ENCODE measurements at regions not wholly inside any gene's neighbourhood (a gene's known extent, or its start where the extent isn't known, plus 50 kb on each side); places are given as distances from the start of the nearest gene placed in this dataset.
"Not testable (repeated sequence)": the region's sequence is repeated elsewhere in the genome, so short reads cannot be mapped to it uniquely, and the experiment has no call there.

- DNase-seq (ENCODE audit: low read depth in 2 of 2), result not testable (repeated sequence)
These were observed 116.6 kb upstream of the MBNL1 start for GRCh38 chr3:152151877-152152765.

- DNase-seq (ENCODE audit: low read depth in 2 of 2), result not testable (repeated sequence)
These were observed 115.6 kb upstream of the MBNL1 start for GRCh38 chr3:152153115-152153514.

GRCh38 chr3:152155246-152156020 is 113.3 kb upstream of the MBNL1 start:
- DNase-seq (ENCODE audit: low read depth in 2 of 2), result no peak

DNA sequence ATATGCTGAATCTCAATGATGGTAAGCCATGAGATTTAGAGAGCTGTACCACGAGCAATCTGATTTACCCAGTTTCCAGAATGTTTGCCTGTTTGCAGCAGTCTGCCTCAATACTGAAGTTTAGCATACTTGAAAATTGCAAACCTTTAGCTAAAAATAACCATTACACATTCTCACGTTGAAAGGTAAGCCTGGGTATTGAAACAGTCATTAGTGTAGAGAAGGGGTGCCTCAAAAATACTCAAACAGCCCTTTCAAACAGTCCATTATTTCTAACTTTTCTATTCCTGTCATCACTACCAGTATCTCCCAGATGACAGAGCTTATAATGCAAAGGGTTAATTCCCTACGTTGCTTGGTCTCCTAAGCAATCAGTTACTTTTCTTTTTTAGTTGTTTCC is 111.8 kb upstream of the MBNL1 start:
- DNase-seq (ENCODE audit: low read depth in 2 of 2), result no peak

- DNase-seq (ENCODE audit: low read depth in 2 of 2), result no peak
These were observed 111.4 kb upstream of the MBNL1 start for GRCh38 chr3:152157337-152157736.

DNA sequence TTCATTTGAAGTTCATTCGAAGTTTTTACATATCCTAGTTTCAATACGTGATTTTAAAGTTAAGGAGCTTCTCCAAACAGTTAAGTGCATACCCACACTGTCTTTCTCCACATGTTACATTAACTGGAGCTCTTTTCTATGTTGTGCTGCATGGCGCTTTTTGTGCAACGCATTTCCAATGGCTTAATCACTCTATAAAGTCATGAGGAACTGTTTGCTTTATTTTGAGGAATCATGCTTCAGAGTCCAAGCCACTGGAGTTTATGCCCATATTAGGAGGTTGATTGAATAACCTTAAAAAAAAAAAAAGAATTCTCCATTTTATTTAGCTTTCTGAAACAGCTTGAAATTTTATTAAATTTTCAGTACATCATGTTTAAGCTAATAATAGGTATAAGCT is 109.4 kb upstream of the MBNL1 start:
- DNase-seq (ENCODE audit: low read depth in 2 of 2), result no peak

GRCh38 chr3:152160350-152161011 is 108.2 kb upstream of the MBNL1 start:
- DNase-seq (ENCODE audit: low read depth in 2 of 2), result no peak

GRCh38 chr3:152172460-152172859 is 96.3 kb upstream of the MBNL1 start:
- DNase-seq (ENCODE audit: low read depth in 2 of 2), result no peak

DNA sequence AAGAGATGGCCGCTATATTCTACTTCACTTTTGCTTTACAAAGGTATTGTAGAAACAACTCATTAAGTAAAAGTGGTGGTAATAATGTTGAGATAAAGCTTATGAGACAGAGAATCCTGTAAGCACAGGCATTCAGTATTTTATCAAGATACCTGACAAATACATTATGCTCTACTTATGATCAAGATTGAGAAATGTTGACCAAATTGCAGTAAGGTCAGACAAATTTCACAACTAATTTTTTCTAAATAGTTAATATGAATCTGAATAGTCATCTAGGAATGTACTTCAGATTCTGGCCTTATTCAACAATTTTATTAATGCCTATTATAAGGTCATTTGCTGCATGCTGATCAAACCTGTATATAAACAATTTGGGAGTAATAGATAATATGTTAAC is 95.1 kb upstream of the MBNL1 start:
- no peak for DNase-seq (ENCODE audit: low read depth in 2 of 2)

- DNase-seq (ENCODE audit: low read depth in 2 of 2), result no peak
These were observed 93.7 kb upstream of the MBNL1 start for GRCh38 chr3:152174876-152175527.

- no peak for DNase-seq (ENCODE audit: low read depth in 2 of 2)
These were observed 93.2 kb upstream of the MBNL1 start for GRCh38 chr3:152175528-152175889.

DNA sequence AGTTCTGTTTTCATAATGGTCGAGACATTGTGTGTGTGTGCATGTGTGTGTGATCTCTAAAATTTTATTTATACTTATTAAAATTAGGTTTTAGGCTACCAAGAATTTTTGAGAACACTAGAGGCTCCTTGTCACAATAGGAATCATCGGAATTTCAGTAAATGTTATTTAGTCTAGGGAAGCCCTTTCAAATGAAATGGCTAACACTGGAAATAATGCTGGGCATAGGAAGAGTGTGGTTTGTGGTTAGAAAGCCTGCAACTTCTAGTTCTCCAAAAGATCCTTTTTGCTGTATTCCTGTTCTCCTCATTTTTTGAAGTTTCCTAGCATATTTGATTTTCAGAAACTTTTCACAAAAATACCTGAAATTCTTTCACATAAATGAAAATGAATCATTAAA is 92.5 kb upstream of the MBNL1 start:
- no peak for DNase-seq (ENCODE audit: low read depth in 2 of 2)

- DNase-seq (ENCODE audit: low read depth in 2 of 2), result no peak
These were observed 91.7 kb upstream of the MBNL1 start for GRCh38 chr3:152176998-152177397.

GRCh38 chr3:152177757-152178156 is 91.0 kb upstream of the MBNL1 start:
- no peak for DNase-seq (ENCODE audit: low read depth in 2 of 2)

GRCh38 chr3:152183473-152183872 is 85.3 kb upstream of the MBNL1 start:
- DNase-seq (ENCODE audit: low read depth in 2 of 2), result peak; percentile 17 to 28

DNA sequence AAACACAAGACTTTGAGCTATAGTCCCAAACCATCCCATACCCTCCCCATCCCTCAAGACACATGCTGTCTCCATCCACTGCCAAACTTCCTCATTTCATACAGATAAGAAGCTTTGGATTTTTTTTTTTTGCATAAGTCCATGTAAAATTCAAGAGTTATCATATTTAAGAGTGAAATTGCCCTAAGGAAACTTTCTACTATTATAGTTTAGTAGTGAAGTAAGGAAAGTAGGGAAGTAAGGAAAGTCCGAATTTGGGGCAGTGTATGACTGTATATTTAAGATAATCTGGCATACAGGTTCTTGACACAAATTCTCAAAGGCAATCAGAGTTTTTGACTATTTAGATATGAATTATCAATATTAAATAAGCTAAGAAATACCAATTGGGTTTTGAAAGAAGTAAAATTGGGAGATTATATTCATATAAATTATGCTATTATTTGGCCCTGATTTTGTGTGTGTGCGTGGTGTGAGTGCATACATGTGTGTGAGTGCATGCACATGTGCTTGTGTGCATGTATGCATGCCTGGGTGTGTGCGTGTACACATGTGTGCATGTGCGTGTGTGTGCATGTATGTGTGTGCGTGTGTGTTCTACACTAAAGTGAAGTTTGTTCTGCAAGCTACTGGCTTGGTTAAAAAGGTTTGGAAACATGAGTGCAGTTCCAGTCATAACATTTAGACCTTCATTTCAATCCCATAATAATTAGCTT is 83.6 kb upstream of the MBNL1 start:
- no peak for DNase-seq (ENCODE audit: low read depth in 2 of 2)

- DNase-seq (ENCODE audit: low read depth in 2 of 2), result no peak
These were observed 82.7 kb upstream of the MBNL1 start for GRCh38 chr3:152185891-152186630.

- no peak for DNase-seq (ENCODE audit: low read depth in 2 of 2)
These were observed 78.0 kb upstream of the MBNL1 start for GRCh38 chr3:152190636-152191183.

DNA sequence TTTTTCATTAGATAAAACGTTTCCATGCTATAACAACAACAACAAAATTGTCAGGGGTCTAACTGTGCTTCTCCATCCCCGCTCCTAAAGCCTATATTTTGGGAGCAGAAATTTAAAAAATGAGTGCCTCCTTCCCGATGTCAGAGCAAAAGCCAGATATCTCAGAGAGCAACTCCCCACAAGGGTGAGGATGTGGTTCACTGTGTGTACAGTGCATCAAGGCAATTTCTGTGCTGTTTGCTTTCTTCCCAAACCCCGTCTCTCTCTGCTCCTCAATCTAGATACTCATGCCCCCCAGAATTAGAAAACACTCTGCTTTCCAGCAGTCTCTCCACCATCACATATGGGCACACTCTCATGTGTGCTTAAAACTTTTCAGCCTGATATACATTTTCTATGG is 76.7 kb upstream of the MBNL1 start:
- no peak for DNase-seq (ENCODE audit: low read depth in 2 of 2)

DNA sequence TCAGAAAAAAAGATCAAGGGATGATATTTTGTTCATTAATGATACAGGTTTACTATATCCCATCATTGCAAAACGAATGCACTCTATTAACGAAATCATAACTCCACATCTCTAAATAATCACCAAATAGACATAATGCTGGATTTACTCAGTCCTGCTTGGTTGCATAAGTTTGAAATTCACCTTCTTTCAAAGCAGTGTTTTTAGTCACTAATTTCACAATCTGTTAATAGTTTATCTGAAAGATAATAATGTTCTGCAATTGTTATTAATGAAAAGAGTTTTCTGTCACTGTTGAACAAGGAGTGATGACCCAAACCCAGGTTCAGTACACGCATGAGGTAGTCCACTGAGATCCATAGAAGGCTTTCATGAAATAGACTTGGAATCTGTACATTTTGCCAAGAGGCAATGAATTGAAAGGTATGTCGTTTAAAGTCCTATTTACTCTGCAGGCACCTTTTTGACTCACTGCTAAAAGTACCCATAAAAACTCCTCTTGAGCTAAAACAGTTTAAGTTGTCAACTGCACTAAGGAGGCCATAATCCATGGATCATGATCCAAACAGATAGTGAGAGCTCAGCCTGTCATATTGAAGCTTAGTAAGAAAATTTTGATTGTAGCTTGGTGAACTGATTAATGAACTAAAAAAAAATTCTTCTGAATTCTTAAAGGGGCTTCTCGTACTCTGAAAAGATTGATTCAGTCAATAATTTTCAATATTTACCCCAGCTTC is 75.6 kb upstream of the MBNL1 start:
- no peak for DNase-seq (ENCODE audit: low read depth in 2 of 2)

Data from stimulated activated CD8-positive, alpha-beta memory T cell treated with anti-CD3 and anti-CD28 coated beads, Interleukin-7, amount 100 ng/mL, for 4 hours (primary cell).